KOPT-K1 (cell line): ENCODE measurements at regions not wholly inside any gene's neighbourhood (a gene's known extent, or its start where the extent isn't known, plus 50 kb on each side); places are given as distances from the start of the nearest gene placed in this dataset.
"Not testable (repeated sequence)": the region's sequence is repeated elsewhere in the genome, so short reads cannot be mapped to it uniquely, and the experiment has no call there.

Source experiments
- H3K27ac ChIP-seq: fragments of 200-600 bp; sonication (generic); 2 replicates; pipeline ENCODE4 v1.5.1; 2016; ENCODE audit warnings: antibody characterized with exemption, mild to moderate bottlenecking, low read depth, low read length; ENCODE audit not compliant: poor library complexity, severe bottlenecking
- H3K36me3 ChIP-seq: fragments of 200-600 bp; sonication (generic); 2 replicates; pipeline ENCODE4 v1.5.1; 2017; ENCODE audit warnings: antibody characterized with exemption, mild to moderate bottlenecking, low read length, moderate library complexity; ENCODE audit not compliant: insufficient read depth
- H3K9me3 ChIP-seq: fragments of 200-600 bp; sonication (generic); 2 replicates; pipeline ENCODE4 v1.5.1; 2017; ENCODE audit warnings: antibody characterized with exemption, low read length, mild to moderate bottlenecking; ENCODE audit not compliant: insufficient read depth, poor library complexity, severe bottlenecking

DNA sequence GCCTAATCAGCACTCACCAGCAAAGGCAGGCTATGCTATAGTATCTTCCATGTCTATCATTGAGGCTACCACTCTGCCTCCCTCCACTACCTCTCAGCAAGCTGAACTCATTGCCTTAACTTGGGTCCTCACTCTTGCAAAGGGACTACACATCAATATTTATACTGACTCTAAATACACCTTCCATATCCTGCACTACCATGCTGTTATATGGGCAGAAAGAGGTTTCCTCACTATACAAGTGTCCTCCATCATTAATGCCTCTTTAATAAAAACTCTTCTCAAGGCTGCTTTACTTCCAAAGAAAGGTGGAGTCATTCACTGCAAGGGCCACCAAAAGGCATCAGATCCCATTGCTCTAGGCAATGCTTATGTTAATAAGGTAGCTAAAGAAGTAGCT lies 669.3 kb upstream of the USP15 start:
- not testable (repeated sequence) for H3K27ac ChIP-seq, H3K36me3 ChIP-seq, H3K9me3 ChIP-seq

DNA sequence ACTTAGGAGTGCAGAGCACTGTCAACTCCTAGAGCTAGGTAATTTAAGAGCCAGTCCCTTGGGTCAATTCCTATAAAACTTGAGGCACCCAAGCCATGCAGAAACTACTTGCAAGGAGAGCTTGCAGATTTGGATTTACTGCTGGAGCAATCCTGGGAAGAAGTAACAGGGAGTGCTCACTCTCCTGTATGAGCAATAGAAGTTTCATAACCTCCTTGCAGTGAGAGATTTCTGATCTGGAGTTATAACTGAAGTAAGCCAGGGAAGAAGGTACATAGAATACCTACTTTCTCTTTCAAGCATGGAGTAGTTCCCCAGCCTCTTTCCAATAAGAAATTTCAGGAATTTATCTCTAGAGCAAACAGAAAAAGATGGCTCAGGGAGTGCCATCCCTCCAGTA lies 650.1 kb upstream of the USP15 start:
- Histone ChIP-seq H3K9me3 (no peaks in the 10 kb centered on the region), H3K36me3 (no peaks in the 10 kb centered on the region), H3K27ac (no peak overlapping the region)

DNA sequence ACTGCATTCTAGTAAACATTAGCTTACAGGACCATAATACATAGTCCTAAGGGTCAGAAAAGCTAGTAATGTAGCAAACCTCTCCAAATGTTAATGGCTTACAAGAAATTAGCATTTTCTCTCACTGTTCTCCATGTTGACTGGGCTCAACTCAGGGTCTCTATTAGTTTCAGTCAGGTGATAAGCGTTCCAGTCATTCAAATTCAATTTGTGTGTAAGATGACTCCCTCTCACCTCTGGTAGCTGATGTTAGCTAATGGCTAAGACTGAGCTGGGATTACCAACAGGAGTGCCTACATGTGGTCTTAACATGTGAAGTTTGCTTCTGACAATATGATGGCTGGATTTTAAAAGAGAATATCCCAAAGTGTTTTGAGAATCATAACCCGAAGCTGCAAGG lies 630.5 kb upstream of the USP15 start:
- H3K9me3 ChIP-seq, result no peaks in the 10 kb centered on the region
- no peak overlapping the region for H3K27ac ChIP-seq
- H3K36me3 ChIP-seq, result no peaks in the 10 kb centered on the region

DNA sequence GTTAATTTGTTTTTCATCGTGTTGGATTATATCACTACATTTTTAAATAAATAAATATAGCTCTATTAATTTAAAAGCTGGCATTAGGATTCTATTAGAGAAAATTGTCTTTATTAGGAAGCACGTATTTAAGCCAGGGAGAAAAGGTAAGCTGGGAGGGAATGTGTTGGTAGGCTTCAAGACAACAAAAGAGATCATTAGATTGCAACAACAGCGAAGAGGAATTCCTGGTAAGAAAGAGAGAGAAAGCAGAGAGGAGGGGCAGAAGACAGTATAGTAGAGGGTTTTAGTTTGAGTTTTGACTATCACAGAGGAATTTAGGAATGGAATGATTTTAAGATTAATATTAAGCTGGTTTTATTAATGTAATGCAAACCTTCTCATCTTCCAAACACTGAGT lies 613.6 kb upstream of the USP15 start:
- H3K9me3 ChIP-seq, result no peaks in the 10 kb centered on the region
- H3K27ac ChIP-seq, result no peak overlapping the region
- no peaks in the 10 kb centered on the region for H3K36me3 ChIP-seq

DNA sequence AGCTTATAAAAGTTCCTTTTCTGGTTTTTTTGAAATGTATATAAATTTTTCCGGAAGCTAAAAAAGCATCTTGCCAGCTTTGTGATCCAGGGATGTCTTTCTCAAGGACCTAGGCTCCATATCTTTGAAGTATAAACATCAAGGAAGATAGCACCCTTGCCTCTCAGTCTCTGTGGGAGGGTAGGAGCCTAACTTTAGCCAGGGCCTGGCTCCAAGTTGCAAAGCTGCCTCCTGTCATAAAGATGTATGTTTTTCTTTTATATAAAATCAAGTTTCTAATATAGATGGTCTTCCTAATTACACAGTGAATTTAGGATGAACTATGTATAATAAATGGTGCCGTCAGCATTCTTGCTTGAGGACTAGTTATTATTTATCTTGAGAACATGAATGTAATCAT lies 612.6 kb upstream of the USP15 start:
- no peaks in the 10 kb centered on the region for H3K9me3 ChIP-seq
- H3K27ac ChIP-seq, result no peak overlapping the region
- H3K36me3 ChIP-seq, result no peaks in the 10 kb centered on the region

DNA sequence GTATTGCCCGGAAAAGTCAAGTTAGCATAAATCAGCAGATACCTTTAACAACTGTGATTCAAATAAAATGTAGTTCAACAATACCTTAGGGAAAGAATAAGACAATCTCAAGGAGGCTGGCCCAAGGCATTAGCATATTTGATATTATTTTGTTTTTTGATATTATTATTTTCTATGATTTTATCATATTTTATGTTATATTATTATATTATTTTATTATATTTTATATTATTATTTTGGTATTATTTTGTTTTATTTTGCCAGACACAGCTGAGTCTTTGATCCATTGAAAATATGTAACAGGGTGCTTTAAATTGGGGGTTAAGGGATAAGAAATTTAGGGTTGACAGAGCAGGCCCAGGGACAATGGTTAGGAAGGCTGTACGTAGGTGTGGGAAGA lies 607.9 kb upstream of the USP15 start:
- Histone ChIP-seq H3K27ac (no peak overlapping the region), H3K36me3 (no peaks in the 10 kb centered on the region), H3K9me3 (no peaks in the 10 kb centered on the region)

DNA sequence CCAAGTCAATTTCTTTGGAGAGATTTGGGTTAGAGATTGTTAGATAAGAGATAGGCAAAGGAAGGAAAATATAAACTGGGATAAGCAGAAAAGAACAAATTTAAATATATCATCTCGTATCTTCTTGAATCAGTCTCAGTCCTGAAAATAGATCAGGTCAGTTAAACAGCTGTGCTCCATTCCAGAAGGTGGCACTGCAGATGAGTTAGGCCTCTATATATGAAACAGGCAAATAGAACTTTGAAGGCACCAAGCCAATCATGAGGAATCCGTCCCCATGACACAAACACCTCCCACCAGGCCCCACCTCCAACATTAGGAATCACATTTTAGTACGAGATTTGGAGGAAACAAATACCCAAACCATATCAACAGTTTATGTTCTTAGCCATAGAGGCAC lies 605.5 kb upstream of the USP15 start:
- H3K27ac ChIP-seq, result no peak overlapping the region
- no peaks in the 10 kb centered on the region for H3K9me3 ChIP-seq
- no peaks in the 10 kb centered on the region for H3K36me3 ChIP-seq

DNA sequence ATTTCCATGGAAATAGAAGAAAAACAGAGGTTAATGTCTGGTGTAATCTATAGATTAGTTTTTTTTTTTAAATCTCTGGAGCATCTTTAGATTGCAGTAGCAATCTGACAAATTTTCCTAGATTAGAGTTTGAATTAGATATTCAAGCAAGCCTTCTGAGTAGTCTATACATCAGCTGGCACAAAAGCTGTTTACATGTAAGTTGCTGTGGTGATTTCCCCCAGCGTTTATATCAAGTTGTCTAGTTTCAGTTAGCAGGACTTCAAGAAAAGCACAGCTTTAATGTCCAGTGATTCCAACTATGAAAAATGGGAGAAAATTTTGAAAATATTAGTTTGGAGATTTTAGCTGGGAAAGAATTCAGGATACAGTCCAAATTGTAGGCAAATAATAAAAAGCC lies 605.0 kb upstream of the USP15 start:
- H3K27ac ChIP-seq, result no peak overlapping the region
- H3K36me3 ChIP-seq, result no peaks in the 10 kb centered on the region
- H3K9me3 ChIP-seq, result no peaks in the 10 kb centered on the region

DNA sequence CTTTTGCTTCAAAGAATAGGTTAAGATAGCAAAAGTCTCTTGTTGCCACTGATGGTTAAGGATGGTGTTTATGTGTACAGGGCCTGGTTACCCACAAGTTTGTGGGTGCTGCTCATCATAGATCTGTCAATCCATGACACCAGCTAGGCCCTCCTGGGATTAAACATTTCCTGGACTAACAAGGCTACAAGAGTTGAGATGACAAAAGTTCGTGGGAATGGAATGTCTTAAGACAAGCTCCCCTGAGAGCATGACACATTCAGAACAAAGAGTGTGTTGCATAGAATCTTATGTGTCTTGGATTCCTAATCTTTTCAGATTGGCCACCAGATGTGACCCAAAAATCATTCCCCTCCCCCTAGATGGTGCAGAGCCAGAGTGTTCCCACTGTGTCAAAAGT lies 592.5 kb upstream of the USP15 start:
- H3K27ac ChIP-seq, result no peak overlapping the region
- peaks cover 18% of the 10 kb centered on the region for H3K9me3 ChIP-seq
- no peaks in the 10 kb centered on the region for H3K36me3 ChIP-seq

DNA sequence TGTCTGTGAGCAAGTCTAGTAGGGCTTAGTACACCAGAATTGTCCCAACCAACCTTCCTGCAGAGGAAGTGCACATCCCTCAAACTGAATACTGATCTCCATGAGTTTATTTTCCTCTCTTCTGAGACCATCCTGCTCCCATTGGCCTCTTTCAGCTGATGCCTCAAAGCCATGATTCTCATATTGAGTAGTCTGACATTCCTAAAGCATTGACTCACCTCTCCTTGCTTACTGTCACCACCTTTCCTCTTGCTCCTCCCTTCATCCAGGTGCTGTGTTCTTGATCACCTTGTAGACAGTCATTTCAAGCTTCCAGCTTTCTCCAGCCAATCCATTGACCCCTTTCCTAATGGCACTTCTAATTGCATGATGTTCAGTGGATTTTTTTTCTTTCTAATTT lies 583.7 kb upstream of the USP15 start:
- H3K9me3 ChIP-seq, result peaks cover 3% of the 10 kb centered on the region
- no peak overlapping the region for H3K27ac ChIP-seq
- no peaks in the 10 kb centered on the region for H3K36me3 ChIP-seq

DNA sequence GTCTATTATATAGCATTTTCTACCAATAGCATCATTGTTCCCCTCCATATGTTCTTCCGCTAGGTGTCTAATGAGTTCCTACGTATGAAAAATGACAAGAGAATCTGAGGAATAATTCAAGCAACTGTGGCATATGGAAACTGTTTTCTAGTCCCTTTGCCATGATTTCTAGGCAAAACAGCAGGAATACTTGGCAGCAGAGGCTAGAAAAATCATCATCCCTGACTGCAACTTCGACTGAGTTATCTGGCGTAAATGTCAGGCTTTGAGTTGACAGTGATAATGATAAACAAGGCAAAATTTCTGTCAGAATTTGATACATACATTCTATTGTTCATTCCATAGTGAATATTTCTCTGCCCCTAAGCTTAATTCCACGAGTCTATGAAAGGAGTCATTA lies 572.8 kb upstream of the USP15 start:
- H3K27ac ChIP-seq, result no peak overlapping the region
- H3K36me3 ChIP-seq, result no peaks in the 10 kb centered on the region
- H3K9me3 ChIP-seq, result no peaks in the 10 kb centered on the region

DNA sequence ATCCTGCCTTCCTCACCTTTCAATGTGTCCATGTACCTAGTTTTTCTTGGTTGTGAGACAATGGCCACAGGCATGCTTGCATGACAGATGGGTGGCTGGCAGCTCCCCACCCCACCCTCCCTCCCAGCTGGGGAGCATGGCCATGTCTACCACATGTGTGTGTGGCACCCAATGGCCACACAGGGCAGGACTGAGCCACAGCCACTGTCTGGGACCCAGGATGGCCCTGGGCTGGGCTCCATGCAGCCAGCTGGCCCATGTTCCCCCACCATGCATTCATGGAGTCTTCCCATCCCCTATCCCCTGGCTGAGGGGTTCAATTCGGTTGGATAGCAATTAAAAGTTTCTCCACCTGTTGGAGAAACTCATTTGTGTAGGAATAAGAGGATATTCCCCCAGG lies 566.0 kb upstream of the USP15 start:
- H3K27ac ChIP-seq, result no peak overlapping the region
- peaks cover 12% of the 10 kb centered on the region for H3K9me3 ChIP-seq

DNA sequence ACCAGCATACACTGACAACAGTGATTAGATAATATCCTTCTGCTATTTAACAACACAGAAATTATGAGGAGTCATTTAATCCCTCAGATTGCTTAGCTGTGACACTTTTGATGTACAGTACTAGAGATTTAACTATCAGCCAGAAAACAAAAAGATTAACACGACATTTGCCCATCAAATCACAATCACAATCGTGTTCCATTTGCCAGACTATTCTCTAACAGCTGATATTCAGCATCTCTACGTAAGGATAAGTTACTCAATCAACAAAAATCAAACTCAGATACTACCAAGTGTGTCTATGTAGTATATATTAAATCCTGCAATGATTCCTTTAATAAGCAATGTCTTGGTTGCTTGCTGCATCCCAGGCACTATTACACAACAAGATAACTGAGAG lies 558.7 kb upstream of the USP15 start:
- H3K27ac ChIP-seq, result no peak overlapping the region
- no peaks in the 10 kb centered on the region for H3K36me3 ChIP-seq
- peaks cover 4% of the 10 kb centered on the region for H3K9me3 ChIP-seq

More for the DNA sequence above, 566.0 kb upstream of the USP15 start:
- no peaks in the 10 kb centered on the region for H3K36me3 ChIP-seq

DNA sequence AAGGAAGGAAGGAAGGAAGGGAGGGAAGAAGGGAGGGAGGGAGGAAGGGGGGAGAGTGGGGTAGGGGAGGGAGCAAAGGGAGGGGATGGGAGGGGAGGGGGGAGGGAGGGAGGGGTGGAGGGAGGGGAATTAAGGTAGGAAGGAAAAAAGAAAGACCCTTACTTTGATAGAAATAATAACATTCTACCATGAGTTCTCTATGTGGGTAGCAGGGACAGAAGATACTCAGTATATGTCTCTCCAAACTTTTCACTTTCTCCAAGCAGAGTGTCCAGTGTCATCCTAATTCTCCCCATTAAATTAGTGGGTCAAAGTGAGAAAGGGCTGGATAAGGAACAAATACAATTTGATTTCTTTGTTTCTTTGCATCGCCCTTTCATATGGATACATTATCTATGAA lies 553.4 kb upstream of the USP15 start:
- no peaks in the 10 kb centered on the region for H3K36me3 ChIP-seq
- H3K9me3 ChIP-seq, result no peaks in the 10 kb centered on the region
- H3K27ac ChIP-seq, result no peak overlapping the region

DNA sequence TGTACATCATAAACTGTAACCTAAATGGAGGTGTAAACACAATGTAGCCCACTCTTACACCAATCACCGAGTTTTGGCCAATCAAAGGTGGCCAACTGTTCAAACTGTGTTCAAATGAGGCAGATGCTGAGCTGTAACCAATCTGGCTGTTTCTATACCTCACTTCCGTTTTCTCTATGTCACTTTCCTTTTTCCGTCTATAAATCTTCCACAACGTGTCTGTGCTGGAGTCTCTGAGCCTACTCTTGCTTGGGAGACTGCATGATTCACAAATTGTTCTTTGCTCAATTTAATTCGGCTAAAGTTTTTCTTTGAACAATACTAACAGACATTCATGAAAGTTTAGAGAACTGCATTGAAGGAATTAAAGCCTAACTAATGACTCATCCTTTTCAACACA lies 547.1 kb upstream of the USP15 start:
- H3K36me3 ChIP-seq, result no peaks in the 10 kb centered on the region
- H3K27ac ChIP-seq, result no peak overlapping the region
- no peaks in the 10 kb centered on the region for H3K9me3 ChIP-seq

DNA sequence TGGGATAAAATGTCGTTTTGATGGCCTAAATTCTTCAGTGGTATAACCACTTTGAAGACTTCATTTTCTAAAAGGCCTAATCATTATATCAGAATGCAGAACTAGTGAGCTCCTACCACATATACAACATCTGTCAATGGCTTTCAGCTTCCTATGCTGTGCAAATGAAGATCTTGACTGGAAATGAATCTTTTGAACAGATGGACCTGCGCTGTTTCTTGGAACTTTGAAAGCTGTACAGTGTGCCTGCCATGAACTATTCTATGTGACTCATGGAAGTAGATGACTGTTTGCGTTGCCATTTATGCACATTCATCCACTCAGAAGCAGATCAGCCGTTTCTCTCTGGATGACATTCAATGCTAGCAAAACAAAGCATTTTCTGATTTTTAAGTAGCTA lies 542.2 kb upstream of the USP15 start:
- Histone ChIP-seq H3K9me3 (no peaks in the 10 kb centered on the region), H3K36me3 (no peaks in the 10 kb centered on the region), H3K27ac (no peak overlapping the region)

DNA sequence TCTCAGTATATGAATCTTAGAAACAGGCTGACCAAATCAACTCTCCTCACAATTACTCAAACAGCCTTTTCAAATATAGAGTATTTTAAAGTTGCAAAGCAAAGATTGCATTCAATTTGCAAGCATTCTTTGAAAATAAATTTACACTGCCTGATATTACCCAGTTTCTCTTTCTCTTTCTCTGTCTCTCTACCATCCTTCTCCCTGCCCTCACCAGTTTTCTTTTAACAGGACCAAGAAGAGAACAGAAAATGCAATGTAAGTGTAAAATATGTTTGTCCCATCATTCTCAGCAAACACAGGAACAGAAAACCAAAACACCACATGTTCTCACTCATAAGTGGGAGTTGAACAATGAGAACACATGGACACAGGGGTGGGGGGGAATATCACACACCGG lies 520.3 kb upstream of the USP15 start:
- no peak overlapping the region for H3K27ac ChIP-seq
- no peaks in the 10 kb centered on the region for H3K36me3 ChIP-seq
- H3K9me3 ChIP-seq, result no peaks in the 10 kb centered on the region
